SHP77 treated with DMSO at 0.1 percent for 48 hours (cell line): ENCODE measurements at regions not wholly inside any gene's neighbourhood (a gene's known extent, or its start where the extent isn't known, plus 50 kb on each side); places are given as distances from the start of the nearest gene placed in this dataset.
A peak's percentile ranks its signal among the peaks of the same experiment; 100 is the strongest.

Source experiments
- DNase-seq: peaks from one replicate; lab custom pipeline; 2025; lab: John Stamatoyannopoulos, UW

GRCh38 chr12:24603371-24603770, 345.5 kb downstream of the BCAT1 start:
- no peak for DNase-seq

GRCh38 chr12:24600996-24601395, 347.9 kb downstream of the BCAT1 start:
- no peak for DNase-seq

GRCh38 chr12:24600551-24600950, 348.4 kb downstream of the BCAT1 start:
- no peak for DNase-seq

- DNase-seq = no peak
These were observed 349.2 kb downstream of the BCAT1 start for GRCh38 chr12:24599736-24600135.

GRCh38 chr12:24597580-24597979, 351.3 kb downstream of the BCAT1 start:
- DNase-seq = no peak

- peak; percentile 1 for DNase-seq
These were observed 352.0 kb downstream of the BCAT1 start for GRCh38 chr12:24596768-24597388.

- no peak for DNase-seq
These were observed 353.2 kb downstream of the BCAT1 start for GRCh38 chr12:24595652-24596235.

- no peak for DNase-seq
These were observed 357.0 kb downstream of the BCAT1 start for GRCh38 chr12:24591715-24592440.

- no peak for DNase-seq
These were observed 357.7 kb downstream of the BCAT1 start for GRCh38 chr12:24591079-24591626.

GRCh38 chr12:24586293-24586692, 362.6 kb downstream of the BCAT1 start:
- DNase-seq = no peak

GRCh38 chr12:24584032-24584675, 364.7 kb downstream of the BCAT1 start:
- no peak for DNase-seq

- no peak for DNase-seq
These were observed 365.8 kb downstream of the BCAT1 start for GRCh38 chr12:24582954-24583601.

- no peak for DNase-seq
These were observed 374.4 kb downstream of the BCAT1 start for GRCh38 chr12:24574538-24574937.

- no peak for DNase-seq
These were observed 375.3 kb downstream of the BCAT1 start for GRCh38 chr12:24573621-24574020.

GRCh38 chr12:24565300-24565699, 383.6 kb downstream of the BCAT1 start:
- no peak for DNase-seq

GRCh38 chr12:24562771-24563431, 386.0 kb downstream of the BCAT1 start:
- no peak for DNase-seq

GRCh38 chr12:24561882-24562770, 386.8 kb downstream of the BCAT1 start:
- DNase-seq = no peak

- no peak for DNase-seq
These were observed 387.5 kb downstream of the BCAT1 start for GRCh38 chr12:24561411-24561871.

- no peak for DNase-seq
These were observed 388.1 kb downstream of the BCAT1 start for GRCh38 chr12:24560831-24561271.

GRCh38 chr12:24560192-24560775, 388.6 kb downstream of the BCAT1 start:
- no peak for DNase-seq
